CD4-positive, alpha-beta memory T cell (primary cell): ENCODE measurements at regions not wholly inside any gene's neighbourhood (a gene's known extent, or its start where the extent isn't known, plus 50 kb on each side); places are given as distances from the start of the nearest gene placed in this dataset.
"Not testable (repeated sequence)": the region's sequence is repeated elsewhere in the genome, so short reads cannot be mapped to it uniquely, and the experiment has no call there.

Source experiments
- CTCF ChIA-PET: fragments of 350-600 bp; sonication (Branson Sonifier 250); formaldehyde crosslinking; loops from one replicate; lab custom pipeline; 2021; ENCODE audit warnings: inconsistent platforms; ENCODE audit not compliant: partially characterized antibody; lab: Charles Lee
- POLR2A ChIA-PET: fragments of 350-600 bp; sonication (Branson Sonifier 250); formaldehyde crosslinking; loops from one replicate; lab custom pipeline; 2021; ENCODE audit not compliant: partially characterized antibody; lab: Charles Lee
- DNase-seq, 5 donors: peaks; one replicate each; pipeline versions ENCODE4 v3.0.0 to v3.0.0-alpha.2; 2020 to 2022; ENCODE audit warnings: mixed read lengths in 1 of 5
- H3K27ac ChIP-seq: one replicate; pipeline ENCODE4 v1.7.0; 2013; ENCODE audit warnings: low read depth, low read length
- H3K27me3 ChIP-seq: 2 replicates; pipeline ENCODE4 v1.7.0; 2013; ENCODE audit warnings: mild to moderate bottlenecking, low read length, moderate library complexity; ENCODE audit not compliant: insufficient read depth
- H3K36me3 ChIP-seq: 2 replicates; pipeline ENCODE4 v1.7.0; 2013; ENCODE audit warnings: mild to moderate bottlenecking, low read length, moderate library complexity; ENCODE audit not compliant: insufficient read depth
- H3K4me1 ChIP-seq: 2 replicates; pipeline ENCODE4 v1.7.0; 2013; ENCODE audit warnings: mild to moderate bottlenecking, low read length, moderate library complexity; ENCODE audit not compliant: insufficient read depth
- H3K4me3 ChIP-seq, 2 donors: one replicate each; pipeline ENCODE4 v1.7.0; 2013; ENCODE audit warnings: low read length in 2 of 2, mild to moderate bottlenecking in 1 of 2
- H3K9me3 ChIP-seq, 2 donors: one replicate each; pipeline ENCODE4 v1.7.0; 2013; ENCODE audit warnings: low read length in 2 of 2, control low read depth in 1 of 2; ENCODE audit not compliant: control insufficient read depth in 1 of 2
- H3K27ac Mint-ChIP-seq, 7 donors: one replicate each; pipeline ENCODE4 v1.8.0; 2020 to 2021; ENCODE audit warnings: mixed read lengths in 7 of 7, mild to moderate bottlenecking in 6 of 7, inconsistent platforms in 3 of 7, moderate library complexity in 3 of 7
- H3K27me3 Mint-ChIP-seq, 2 donors: one replicate each; pipeline ENCODE4 v1.8.0; 2020 to 2021; ENCODE audit warnings: mixed read lengths in 2 of 2
- H3K36me3 Mint-ChIP-seq, 2 donors: one replicate each; pipeline ENCODE4 v1.8.0; 2020 to 2021; ENCODE audit warnings: mixed read lengths in 2 of 2, inconsistent platforms in 1 of 2, mild to moderate bottlenecking in 1 of 2
- H3K4me1 Mint-ChIP-seq, 4 donors: one replicate each; pipeline ENCODE4 v1.8.0; 2020 to 2021; ENCODE audit warnings: mixed read lengths in 4 of 4, mild to moderate bottlenecking in 1 of 4
- H3K4me3 Mint-ChIP-seq, 8 donors: one replicate each; pipeline ENCODE4 v1.8.0; 2020 to 2021; ENCODE audit warnings: mixed read lengths in 8 of 8, mild to moderate bottlenecking in 7 of 8, moderate library complexity in 6 of 8, inconsistent platforms in 3 of 8
- H3K9me3 Mint-ChIP-seq, 8 donors: one replicate each; pipeline ENCODE4 v1.8.0; 2020 to 2021; ENCODE audit warnings: mixed read lengths in 8 of 8, mild to moderate bottlenecking in 5 of 8, inconsistent platforms in 3 of 8, moderate library complexity in 1 of 8
- intact Hi-C: fragments of 100-400 bp; cut with micrococcal nuclease; formaldehyde crosslinking; loops from one replicate; pipeline ENCODE4 v1.15.1; 2023

- Histone ChIP-seq H3K27ac (no peak overlapping the region), H3K36me3 (no peaks in the 10 kb centered on the region), H3K9me3 (no peaks in the 10 kb centered on the region), H3K4me1 (no peaks in the 10 kb centered on the region), H3K27me3 (no peaks in the 10 kb centered on the region), H3K4me3 (no peak overlapping the region)
- intact Hi-C loops = no loop called here
- ChIA-PET POLR2A (no interaction called here), CTCF (no interaction called here)
- no peaks in the 10 kb centered on the region for H3K36me3 Mint-ChIP-seq
- peaks cover 0 to 13% (median 8%) of the 10 kb centered on the region in 8 donors for H3K9me3 Mint-ChIP-seq
- H3K4me3 Mint-ChIP-seq = no peak overlapping the region
- no peak for DNase-seq
- no peaks in the 10 kb centered on the region for H3K27me3 Mint-ChIP-seq
- no peaks in the 10 kb centered on the region for H3K4me1 Mint-ChIP-seq
- no peak overlapping the region for H3K27ac Mint-ChIP-seq
Measured at GRCh38 chr4:164337219-164337944, 416.5 kb upstream of the SMIM31 start.

GRCh38 chr4:164343472-164343976 lies 410.4 kb upstream of the SMIM31 start:
- no peak overlapping the region for H3K4me3 ChIP-seq
- H3K36me3 Mint-ChIP-seq = no peaks in the 10 kb centered on the region
- no peak for DNase-seq
- H3K4me3 Mint-ChIP-seq = no peak overlapping the region
- no peaks in the 10 kb centered on the region for H3K4me1 ChIP-seq
- no peak overlapping the region for H3K27ac ChIP-seq
- H3K9me3 ChIP-seq = no peaks in the 10 kb centered on the region
- H3K4me1 Mint-ChIP-seq = no peaks in the 10 kb centered on the region
- H3K9me3 Mint-ChIP-seq = peaks cover 0 to 13% (median 4%) of the 10 kb centered on the region in 8 donors
- H3K27me3 ChIP-seq = no peaks in the 10 kb centered on the region
- intact Hi-C loops = no loop called here
- no peaks in the 10 kb centered on the region for H3K27me3 Mint-ChIP-seq
- ChIA-PET POLR2A (no interaction called here), CTCF (no interaction called here)
- H3K36me3 ChIP-seq = no peaks in the 10 kb centered on the region
- H3K27ac Mint-ChIP-seq = no peak overlapping the region

- Mint-ChIP-seq H3K27me3 (no peaks in the 10 kb centered on the region), H3K36me3 (no peaks in the 10 kb centered on the region), H3K27ac (no peak overlapping the region), H3K4me3 (no peak overlapping the region), H3K9me3 (peaks cover 0 to 14% (median 2%) of the 10 kb centered on the region in 8 donors), H3K4me1 (no peaks in the 10 kb centered on the region)
- no peaks in the 10 kb centered on the region for H3K36me3 ChIP-seq
- ChIA-PET CTCF (no interaction called here), POLR2A (no interaction called here)
- H3K27me3 ChIP-seq = no peaks in the 10 kb centered on the region
- no peaks in the 10 kb centered on the region for H3K9me3 ChIP-seq
- no peak overlapping the region for H3K27ac ChIP-seq
- intact Hi-C loops = no loop called here
- H3K4me3 ChIP-seq = no peak overlapping the region
- no peak for DNase-seq
- H3K4me1 ChIP-seq = no peaks in the 10 kb centered on the region
Measured at GRCh38 chr4:164345756-164346155, 408.2 kb upstream of the SMIM31 start.

- POLR2A ChIA-PET = no interaction called here
Measured at GRCh38 chr4:164350061-164350460, 403.9 kb upstream of the SMIM31 start.

GRCh38 chr4:164350716-164351115 lies 403.2 kb upstream of the SMIM31 start:
- POLR2A ChIA-PET, H3K36me3 ChIP-seq, intact Hi-C loops, H3K9me3 ChIP-seq, H3K27me3 ChIP-seq, H3K27ac Mint-ChIP-seq, H3K36me3 Mint-ChIP-seq, H3K4me3 Mint-ChIP-seq, H3K4me3 ChIP-seq, H3K4me1 Mint-ChIP-seq, H3K27me3 Mint-ChIP-seq, DNase-seq, H3K9me3 Mint-ChIP-seq, H3K4me1 ChIP-seq, H3K27ac ChIP-seq, CTCF ChIA-PET: not testable (repeated sequence)

More at GRCh38 chr4:164350061-164350460, 403.9 kb upstream of the SMIM31 start:
- no peak overlapping the region for H3K27ac Mint-ChIP-seq
- Histone ChIP-seq H3K27ac (no peak overlapping the region), H3K9me3 (no peaks in the 10 kb centered on the region), H3K36me3 (no peaks in the 10 kb centered on the region), H3K27me3 (no peaks in the 10 kb centered on the region), H3K4me3 (no peak overlapping the region), H3K4me1 (no peaks in the 10 kb centered on the region)
- CTCF ChIA-PET = no interaction called here
- H3K4me1 Mint-ChIP-seq = no peaks in the 10 kb centered on the region
- peaks cover 0 to 4% (median 0%) of the 10 kb centered on the region in 8 donors for H3K9me3 Mint-ChIP-seq
- intact Hi-C loops = no loop called here
- DNase-seq = no peak
- no peak overlapping the region for H3K4me3 Mint-ChIP-seq
- H3K27me3 Mint-ChIP-seq = no peaks in the 10 kb centered on the region
- no peaks in the 10 kb centered on the region for H3K36me3 Mint-ChIP-seq

GRCh38 chr4:164357957-164358356 lies 396.0 kb upstream of the SMIM31 start:
- H3K4me3 ChIP-seq = no peak overlapping the region
- ChIA-PET POLR2A (no interaction called here), CTCF (no interaction called here)
- Mint-ChIP-seq H3K4me1 (peaks cover 0 to 5% (median 0%) of the 10 kb centered on the region in 4 donors), H3K27me3 (no peaks in the 10 kb centered on the region), H3K9me3 (peaks cover 0 to 2% (median 0%) of the 10 kb centered on the region in 8 donors), H3K27ac (peak overlapping the region in 1 of 7 donors; percentile 3), H3K4me3 (peak overlapping the region in 2 of 8 donors; percentile 59 to 61), H3K36me3 (no peaks in the 10 kb centered on the region)
- no peaks in the 10 kb centered on the region for H3K36me3 ChIP-seq
- intact Hi-C loops = no loop called here
- no peaks in the 10 kb centered on the region for H3K9me3 ChIP-seq
- no peaks in the 10 kb centered on the region for H3K27me3 ChIP-seq
- no peak for DNase-seq
- H3K27ac ChIP-seq = no peak overlapping the region
- H3K4me1 ChIP-seq = no peaks in the 10 kb centered on the region

GRCh38 chr4:164358400-164358799 lies 395.5 kb upstream of the SMIM31 start:
- no peaks in the 10 kb centered on the region for H3K9me3 ChIP-seq
- H3K4me3 ChIP-seq = no peak overlapping the region
- ChIA-PET CTCF (no interaction called here), POLR2A (no interaction called here)
- Mint-ChIP-seq H3K27me3 (no peaks in the 10 kb centered on the region), H3K9me3 (peaks cover 0 to 2% (median 0%) of the 10 kb centered on the region in 8 donors), H3K4me1 (peaks cover 0 to 5% (median 0%) of the 10 kb centered on the region in 4 donors), H3K4me3 (peak overlapping the region in 2 of 8 donors; percentile 59 to 61), H3K27ac (no peak overlapping the region), H3K36me3 (no peaks in the 10 kb centered on the region)
- no peaks in the 10 kb centered on the region for H3K27me3 ChIP-seq
- no peak overlapping the region for H3K27ac ChIP-seq
- H3K4me1 ChIP-seq = no peaks in the 10 kb centered on the region
- intact Hi-C loops = no loop called here
- DNase-seq = no peak
- no peaks in the 10 kb centered on the region for H3K36me3 ChIP-seq
